Lower lobe of right lung (tissue), 2 donors: ENCODE measurements at regions not wholly inside any gene's neighbourhood (a gene's known extent, or its start where the extent isn't known, plus 50 kb on each side); places are given as distances from the start of the nearest gene placed in this dataset.

Source experiments
- ATAC-seq, 2 donors: fragments of 200-7000 bp; cut with Tn5 transposase; one replicate each; pipeline ENCODE4 v1.9.1; 2020 to 2022; ENCODE audit warnings: mild to moderate bottlenecking in 2 of 2, moderate library complexity in 2 of 2
- DNase-seq: peaks from one replicate; pipeline ENCODE4 v3.0.0-alpha.2; 2020
- H3K27ac ChIP-seq: fragments of 200-600 bp; one replicate; pipeline ENCODE4 v1.8.0; 2022
- H3K27me3 ChIP-seq: fragments of 200-600 bp; one replicate; pipeline ENCODE4 v1.8.0; 2022; ENCODE audit warnings: low read depth
- H3K36me3 ChIP-seq: fragments of 200-600 bp; one replicate; pipeline ENCODE4 v1.8.0; 2022; ENCODE audit warnings: mild to moderate bottlenecking
- H3K4me1 ChIP-seq: fragments of 200-600 bp; one replicate; pipeline ENCODE4 v1.8.0; 2022
- H3K4me3 ChIP-seq: fragments of 200-600 bp; one replicate; pipeline ENCODE4 v1.8.0; 2022; ENCODE audit warnings: mild to moderate bottlenecking
- H3K9me3 ChIP-seq: fragments of 200-600 bp; one replicate; pipeline ENCODE4 v1.8.0; 2022
- intact Hi-C: fragments of 100-400 bp; cut with DNase I; formaldehyde crosslinking; loops from one replicate; pipeline ENCODE4 v1.11.0; 2022
- TF ChIP-seq, protein P1 (sequence below): fragments of 200-600 bp; IDR thresholded peaks from one replicate; pipeline ENCODE4 v1.8.0; 2022; ENCODE audit warnings: antibody characterized with exemption, mild to moderate bottlenecking
- donor health status: DM: no; HTN: yes; CAD: no; lungs with severe emphysema.

DNA sequence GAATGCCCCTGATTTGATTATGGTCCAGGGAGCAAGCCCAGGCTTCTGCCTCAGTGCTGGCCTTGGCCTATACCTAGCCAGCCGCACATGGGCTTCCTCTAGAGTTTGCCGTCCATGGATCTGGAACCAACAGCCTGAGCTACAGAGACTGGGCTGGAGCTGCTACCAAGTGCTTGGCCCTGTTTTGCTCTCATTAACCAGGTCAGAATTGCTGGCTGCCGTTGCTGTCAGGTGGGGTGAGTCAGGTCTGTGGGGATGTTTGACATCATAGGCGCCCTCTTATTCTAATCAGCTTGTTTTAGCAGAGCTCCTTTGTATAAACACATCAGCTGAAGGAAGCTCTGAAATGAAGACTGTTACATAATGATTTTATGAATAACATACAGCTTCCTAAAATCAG is 83.1 kb upstream of the PHACTR2 start:
- intact Hi-C loops: no loop called here
- Histone ChIP-seq H3K27ac (no peak overlapping the region), H3K36me3 (no peaks in the 10 kb centered on the region), H3K4me1 (no peaks in the 10 kb centered on the region), H3K27me3 (no peaks in the 10 kb centered on the region), H3K9me3 (no peaks in the 10 kb centered on the region), H3K4me3 (no peak overlapping the region)
- no peak for DNase-seq
- ATAC-seq: peak in 1 of 2 donors; percentile 59
- TF ChIP-seq, protein P1, sequence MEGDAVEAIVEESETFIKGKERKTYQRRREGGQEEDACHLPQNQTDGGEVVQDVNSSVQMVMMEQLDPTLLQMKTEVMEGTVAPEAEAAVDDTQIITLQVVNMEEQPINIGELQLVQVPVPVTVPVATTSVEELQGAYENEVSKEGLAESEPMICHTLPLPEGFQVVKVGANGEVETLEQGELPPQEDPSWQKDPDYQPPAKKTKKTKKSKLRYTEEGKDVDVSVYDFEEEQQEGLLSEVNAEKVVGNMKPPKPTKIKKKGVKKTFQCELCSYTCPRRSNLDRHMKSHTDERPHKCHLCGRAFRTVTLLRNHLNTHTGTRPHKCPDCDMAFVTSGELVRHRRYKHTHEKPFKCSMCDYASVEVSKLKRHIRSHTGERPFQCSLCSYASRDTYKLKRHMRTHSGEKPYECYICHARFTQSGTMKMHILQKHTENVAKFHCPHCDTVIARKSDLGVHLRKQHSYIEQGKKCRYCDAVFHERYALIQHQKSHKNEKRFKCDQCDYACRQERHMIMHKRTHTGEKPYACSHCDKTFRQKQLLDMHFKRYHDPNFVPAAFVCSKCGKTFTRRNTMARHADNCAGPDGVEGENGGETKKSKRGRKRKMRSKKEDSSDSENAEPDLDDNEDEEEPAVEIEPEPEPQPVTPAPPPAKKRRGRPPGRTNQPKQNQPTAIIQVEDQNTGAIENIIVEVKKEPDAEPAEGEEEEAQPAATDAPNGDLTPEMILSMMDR: no peak

- Histone ChIP-seq H3K27ac (no peak overlapping the region), H3K4me3 (no peak overlapping the region), H3K36me3 (no peaks in the 10 kb centered on the region), H3K4me1 (no peaks in the 10 kb centered on the region), H3K27me3 (no peaks in the 10 kb centered on the region), H3K9me3 (no peaks in the 10 kb centered on the region)
- DNase-seq: no peak
- TF ChIP-seq, protein P1: peak; percentile 33
- ATAC-seq: no peak
- intact Hi-C loops: no loop called here
Measured at GRCh38 chr6:143592335-143592734, 80.8 kb upstream of the FUCA2 start.

GRCh38 chr6:143591441-143591840 is 79.9 kb upstream of the FUCA2 start:
- ATAC-seq: no peak

DNA sequence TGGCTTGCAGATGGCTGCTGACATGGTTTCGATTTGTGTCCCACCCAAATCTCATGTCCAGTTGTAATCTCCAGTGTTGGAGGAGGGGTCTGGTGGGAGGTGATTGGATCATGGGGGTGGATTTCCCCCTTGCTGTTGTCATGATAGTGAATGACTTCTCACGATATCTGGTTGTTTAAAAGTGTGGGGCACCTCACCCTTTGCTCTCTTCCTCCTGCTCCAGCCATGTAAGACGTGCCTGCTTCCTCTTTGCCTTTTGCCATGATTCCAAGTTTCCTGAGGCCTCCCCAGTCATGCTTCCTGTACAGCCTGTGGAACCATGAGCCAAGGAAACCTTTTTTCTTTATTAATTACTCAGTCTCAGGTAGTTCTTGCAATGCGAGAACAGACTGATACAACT is 77.6 kb upstream of the FUCA2 start:
- H3K36me3 ChIP-seq: no peaks in the 10 kb centered on the region
- H3K9me3 ChIP-seq: no peaks in the 10 kb centered on the region
- H3K4me3 ChIP-seq: no peak overlapping the region
- no peak for ATAC-seq
- no peak for DNase-seq
- intact Hi-C loops: no loop called here
- no peaks in the 10 kb centered on the region for H3K27me3 ChIP-seq
- no peaks in the 10 kb centered on the region for H3K4me1 ChIP-seq
- TF ChIP-seq, protein P1: no peak
- no peak overlapping the region for H3K27ac ChIP-seq

More at GRCh38 chr6:143591441-143591840, 79.9 kb upstream of the FUCA2 start:
- Histone ChIP-seq H3K36me3 (no peaks in the 10 kb centered on the region), H3K9me3 (no peaks in the 10 kb centered on the region), H3K27ac (no peak overlapping the region), H3K4me3 (no peak overlapping the region), H3K27me3 (no peaks in the 10 kb centered on the region), H3K4me1 (no peaks in the 10 kb centered on the region)
- intact Hi-C loops: no loop called here
- no peak for DNase-seq
- TF ChIP-seq, protein P1: no peak

GRCh38 chr6:143586557-143586956 is 75.0 kb upstream of the FUCA2 start:
- Histone ChIP-seq H3K9me3 (no peaks in the 10 kb centered on the region), H3K27me3 (no peaks in the 10 kb centered on the region), H3K4me1 (no peaks in the 10 kb centered on the region), H3K27ac (no peak overlapping the region), H3K4me3 (no peak overlapping the region), H3K36me3 (no peaks in the 10 kb centered on the region)
- no peak for DNase-seq
- intact Hi-C loops: no loop called here
- no peak for ATAC-seq
- TF ChIP-seq, protein P1: no peak

DNA sequence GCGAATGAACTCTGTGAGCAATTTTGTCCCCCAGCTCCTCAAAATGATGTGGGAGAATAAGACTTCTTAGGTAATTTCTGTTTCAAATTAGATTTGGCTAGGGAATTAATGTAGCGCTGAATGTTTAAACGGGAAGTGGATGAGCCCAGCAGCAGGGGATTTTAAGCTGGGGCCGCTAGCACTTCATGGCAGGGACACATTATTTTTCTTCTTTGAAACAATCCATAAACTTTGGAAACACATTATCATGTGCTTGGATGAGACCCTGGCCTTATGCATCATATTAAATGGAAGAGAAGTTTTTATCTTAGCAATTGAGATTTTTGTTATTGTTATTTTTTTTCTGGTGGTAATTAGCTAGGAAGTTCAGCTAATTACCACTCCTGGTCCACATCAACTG is 74.2 kb upstream of the FUCA2 start:
- H3K9me3 ChIP-seq: no peaks in the 10 kb centered on the region
- no peak for ATAC-seq
- intact Hi-C loops: no loop called here
- H3K36me3 ChIP-seq: no peaks in the 10 kb centered on the region
- no peak for DNase-seq
- no peaks in the 10 kb centered on the region for H3K4me1 ChIP-seq
- H3K27ac ChIP-seq: no peak overlapping the region
- no peak overlapping the region for H3K4me3 ChIP-seq
- TF ChIP-seq, protein P1: no peak
- H3K27me3 ChIP-seq: no peaks in the 10 kb centered on the region
